Thyroid gland (tissue), 4 donors: ENCODE measurements at regions not wholly inside any gene's neighbourhood (a gene's known extent, or its start where the extent isn't known, plus 50 kb on each side); places are given as distances from the start of the nearest gene placed in this dataset.

Experiments
- POLR2A ChIP-seq, 2 donors: fragments of 450-650 bp; IDR thresholded peaks; one replicate each; pipeline ENCODE4 v1.6.1; 2017; ENCODE audit warnings: antibody characterized with exemption in 2 of 2, mild to moderate bottlenecking in 2 of 2, moderate library complexity in 1 of 2
- TF ChIP-seq, protein P1 (sequence below), 6 experiments: fragments of 200-600 bp in 3 of 6; fragments of 450-650 bp in 3 of 6; sonication (generic) in 3 of 6; IDR thresholded peaks; one replicate each; pipeline ENCODE4 v1.5.1; 2016 to 2019; ENCODE audit warnings: antibody characterized with exemption in 6 of 6, mild to moderate bottlenecking in 2 of 6, inconsistent platforms in 1 of 6, moderate library complexity in 1 of 6

DNA sequence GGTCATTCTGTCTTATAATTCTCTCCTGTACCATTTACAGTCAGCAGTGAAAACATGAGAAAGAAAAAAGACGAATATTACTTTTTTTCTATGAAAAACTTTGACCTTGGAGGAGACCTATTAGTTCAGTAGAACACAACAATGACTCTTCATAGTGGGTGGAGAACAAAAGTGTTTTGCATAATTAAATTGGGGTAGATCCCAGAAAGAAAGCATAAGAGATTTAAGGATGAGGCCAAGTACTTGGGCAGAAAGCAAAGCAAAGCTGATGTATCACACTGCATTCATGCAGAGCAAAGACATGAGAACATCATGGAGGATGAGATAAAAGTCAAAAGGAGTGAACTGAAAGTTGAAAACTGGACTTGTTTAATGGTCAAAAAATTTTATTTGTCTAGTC is 1273.4 kb downstream of the ROBO2 start:
- no peak for TF ChIP-seq POLR2A (IDR thresholded peaks at IDR 0.05)
- TF ChIP-seq, protein P1, sequence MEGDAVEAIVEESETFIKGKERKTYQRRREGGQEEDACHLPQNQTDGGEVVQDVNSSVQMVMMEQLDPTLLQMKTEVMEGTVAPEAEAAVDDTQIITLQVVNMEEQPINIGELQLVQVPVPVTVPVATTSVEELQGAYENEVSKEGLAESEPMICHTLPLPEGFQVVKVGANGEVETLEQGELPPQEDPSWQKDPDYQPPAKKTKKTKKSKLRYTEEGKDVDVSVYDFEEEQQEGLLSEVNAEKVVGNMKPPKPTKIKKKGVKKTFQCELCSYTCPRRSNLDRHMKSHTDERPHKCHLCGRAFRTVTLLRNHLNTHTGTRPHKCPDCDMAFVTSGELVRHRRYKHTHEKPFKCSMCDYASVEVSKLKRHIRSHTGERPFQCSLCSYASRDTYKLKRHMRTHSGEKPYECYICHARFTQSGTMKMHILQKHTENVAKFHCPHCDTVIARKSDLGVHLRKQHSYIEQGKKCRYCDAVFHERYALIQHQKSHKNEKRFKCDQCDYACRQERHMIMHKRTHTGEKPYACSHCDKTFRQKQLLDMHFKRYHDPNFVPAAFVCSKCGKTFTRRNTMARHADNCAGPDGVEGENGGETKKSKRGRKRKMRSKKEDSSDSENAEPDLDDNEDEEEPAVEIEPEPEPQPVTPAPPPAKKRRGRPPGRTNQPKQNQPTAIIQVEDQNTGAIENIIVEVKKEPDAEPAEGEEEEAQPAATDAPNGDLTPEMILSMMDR (IDR thresholded peaks at IDR 0.05) = no peak
